ENCODE measurements at regions not wholly inside any gene's neighbourhood (a gene's known extent, or its start where the extent isn't known, plus 50 kb on each side); places are given as distances from the start of the nearest gene placed in this dataset.

DNA sequence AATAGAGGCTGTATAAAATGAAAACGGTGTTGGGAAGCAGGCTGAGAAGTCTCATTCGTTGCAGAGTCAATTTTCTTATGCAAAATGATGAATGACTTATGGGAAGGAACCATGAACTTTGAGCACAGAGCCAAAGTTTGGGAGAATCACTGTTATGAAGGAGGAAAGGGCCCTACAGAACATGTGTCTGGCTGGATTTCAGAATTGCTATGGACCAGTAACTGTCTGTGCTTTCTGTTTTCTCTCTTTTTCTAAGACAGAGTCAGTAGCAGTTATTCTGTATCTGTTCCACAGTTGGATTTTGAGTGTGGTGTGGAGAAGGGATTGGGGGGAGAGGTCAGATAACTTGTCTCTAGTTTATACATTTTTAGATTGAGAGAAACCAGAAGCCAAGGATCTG, 265.0 kb upstream of the HS3ST1 start:
- no peak overlapping the region for H3K27ac Mint-ChIP-seq (ENCODE audit: unreplicated experiment)
- no peak overlapping the region for H3K4me3 Mint-ChIP-seq
- peaks cover 10% of the 10 kb centered on the region for H3K9me3 Mint-ChIP-seq
- H3K36me3 Mint-ChIP-seq (ENCODE audit: low read depth) = peaks cover 4% of the 10 kb centered on the region
- H3K27me3 Mint-ChIP-seq (ENCODE audit: low read depth) = no peaks in the 10 kb centered on the region
- TF ChIP-seq CTCF (conservative IDR thresholded peaks at IDR 0.05) = no peak
- DNase-seq (ENCODE audit: low read depth, low spot score) = no peak
- H3K4me1 Mint-ChIP-seq = no peaks in the 10 kb centered on the region

- DNase-seq (ENCODE audit: low read depth, low spot score) = no peak
- no peak overlapping the region for H3K27ac Mint-ChIP-seq (ENCODE audit: unreplicated experiment)
- no peaks in the 10 kb centered on the region for H3K4me1 Mint-ChIP-seq
- no peak for TF ChIP-seq CTCF (conservative IDR thresholded peaks at IDR 0.05)
- no peak overlapping the region for H3K4me3 Mint-ChIP-seq
- peaks cover 4% of the 10 kb centered on the region for H3K36me3 Mint-ChIP-seq (ENCODE audit: low read depth)
- peaks cover 17% of the 10 kb centered on the region for H3K9me3 Mint-ChIP-seq
- H3K27me3 Mint-ChIP-seq (ENCODE audit: low read depth) = no peaks in the 10 kb centered on the region
Measured at GRCh38 chr4:11691236-11691635, 262.5 kb upstream of the HS3ST1 start.

GRCh38 chr4:11687727-11688126, 259.0 kb upstream of the HS3ST1 start:
- H3K9me3 Mint-ChIP-seq = peaks cover 7% of the 10 kb centered on the region
- H3K4me1 Mint-ChIP-seq = peaks cover 10% of the 10 kb centered on the region

GRCh38 chr4:11685481-11685880, 256.8 kb upstream of the HS3ST1 start:
- Mint-ChIP-seq H3K4me3 (no peak overlapping the region), H3K36me3 (ENCODE audit: low read depth) (no peaks in the 10 kb centered on the region), H3K27ac (ENCODE audit: unreplicated experiment) (no peak overlapping the region), H3K9me3 (peaks cover 7% of the 10 kb centered on the region), H3K27me3 (ENCODE audit: low read depth) (no peaks in the 10 kb centered on the region), H3K4me1 (peaks cover 10% of the 10 kb centered on the region)
- no peak for TF ChIP-seq CTCF (conservative IDR thresholded peaks at IDR 0.05)
- DNase-seq (ENCODE audit: low read depth, low spot score) = no peak

More at GRCh38 chr4:11687727-11688126, 259.0 kb upstream of the HS3ST1 start:
- Mint-ChIP-seq H3K27ac (ENCODE audit: unreplicated experiment) (no peak overlapping the region), H3K4me3 (no peak overlapping the region), H3K36me3 (ENCODE audit: low read depth) (no peaks in the 10 kb centered on the region), H3K27me3 (ENCODE audit: low read depth) (no peaks in the 10 kb centered on the region)
- TF ChIP-seq CTCF (conservative IDR thresholded peaks at IDR 0.05) = no peak
- DNase-seq (ENCODE audit: low read depth, low spot score) = no peak

- Mint-ChIP-seq H3K27ac (ENCODE audit: unreplicated experiment) (no peak overlapping the region), H3K27me3 (ENCODE audit: low read depth) (no peaks in the 10 kb centered on the region), H3K36me3 (ENCODE audit: low read depth) (no peaks in the 10 kb centered on the region), H3K9me3 (peaks cover 3% of the 10 kb centered on the region), H3K4me3 (no peak overlapping the region), H3K4me1 (no peaks in the 10 kb centered on the region)
- no peak for DNase-seq (ENCODE audit: low read depth, low spot score)
- TF ChIP-seq CTCF (conservative IDR thresholded peaks at IDR 0.05) = no peak
Measured at GRCh38 chr4:11675051-11675800, 246.5 kb upstream of the HS3ST1 start.

Measured in neural crest cell (in vitro differentiated cells).